Activated CD4-positive, alpha-beta T cell treated with anti-CD3 and anti-CD28 coated beads for 24 hours (primary cell): ENCODE measurements at regions not wholly inside any gene's neighbourhood (a gene's known extent, or its start where the extent isn't known, plus 50 kb on each side); places are given as distances from the start of the nearest gene placed in this dataset.
"Not testable (repeated sequence)": the region's sequence is repeated elsewhere in the genome, so short reads cannot be mapped to it uniquely, and the experiment has no call there.

ENCODE experiments used
- DNase-seq, 2 donors: peaks; one replicate each; pipeline ENCODE4 v3.0.0-alpha.2; 2020; ENCODE audit warnings: low read depth in 2 of 2

DNA sequence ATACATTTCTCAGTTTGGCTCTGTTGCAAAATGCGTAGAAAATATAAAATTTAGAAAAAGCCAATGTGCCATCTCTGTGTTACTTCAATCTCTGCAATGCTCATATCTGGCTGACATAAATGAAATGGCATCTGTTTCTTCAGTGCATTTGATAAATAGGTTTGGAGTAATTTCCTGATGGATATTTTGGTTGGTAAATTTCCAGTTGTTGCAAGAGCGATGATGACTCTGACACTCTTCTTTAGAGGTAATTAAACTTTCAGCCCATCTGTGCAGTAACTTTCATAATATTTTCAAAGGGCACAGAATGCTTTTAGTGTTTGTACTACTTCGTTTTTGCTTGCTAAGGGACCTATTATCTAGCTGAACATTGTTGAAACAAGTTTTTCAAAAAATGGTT lies 1286.4 kb downstream of the PCDH9 start:
- no peak for DNase-seq

DNA sequence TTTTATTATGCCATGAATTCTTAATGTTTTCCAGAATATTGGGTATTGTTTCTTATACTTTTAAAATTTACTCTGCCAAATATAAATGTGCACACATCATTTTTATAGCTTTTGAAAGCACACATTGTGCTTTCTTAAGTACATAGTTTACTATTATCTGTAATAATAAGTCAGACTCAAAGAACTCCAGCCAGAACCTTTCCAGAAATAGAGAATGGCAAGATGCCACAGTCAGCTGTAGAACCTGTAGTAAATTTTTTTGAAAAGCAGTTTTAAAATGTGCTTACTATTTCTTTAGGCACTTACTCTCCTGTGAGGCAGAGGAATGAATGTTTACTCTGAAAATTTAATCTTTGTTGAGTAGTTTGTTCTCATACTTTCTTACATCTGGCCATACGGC lies 1287.1 kb downstream of the PCDH9 start:
- no peak for DNase-seq

DNA sequence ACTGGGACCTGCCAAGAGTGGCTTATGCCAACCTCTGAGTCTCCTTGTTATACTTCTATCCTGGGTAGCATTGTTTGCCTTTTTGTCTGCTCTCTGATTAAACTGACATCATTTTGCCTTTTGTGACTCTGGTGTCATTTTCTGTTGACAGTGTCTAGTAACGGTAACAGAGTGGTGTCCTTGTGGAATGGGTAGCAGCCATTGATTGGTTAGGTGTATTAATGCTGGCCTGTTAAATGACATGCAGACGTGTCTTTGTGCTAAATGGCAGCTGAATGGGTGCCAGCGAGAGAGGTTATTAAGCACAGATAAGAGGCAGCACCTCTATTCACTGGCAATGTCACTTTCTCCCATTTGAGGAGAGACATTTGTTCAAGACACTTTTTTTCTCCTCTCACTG lies 1289.4 kb downstream of the PCDH9 start:
- no peak for DNase-seq

GRCh38 chr13:65937251-65937650 lies 1292.9 kb downstream of the PCDH9 start:
- no peak for DNase-seq

GRCh38 chr13:65936249-65936648 lies 1293.9 kb downstream of the PCDH9 start:
- no peak for DNase-seq

GRCh38 chr13:65932587-65933239 lies 1297.4 kb downstream of the PCDH9 start:
- DNase-seq: no peak

- DNase-seq: no peak
Observed at GRCh38 chr13:65932013-65932412, 1298.1 kb downstream of the PCDH9 start.

- DNase-seq: no peak
Observed at GRCh38 chr13:65929436-65929835, 1300.7 kb downstream of the PCDH9 start.

DNA sequence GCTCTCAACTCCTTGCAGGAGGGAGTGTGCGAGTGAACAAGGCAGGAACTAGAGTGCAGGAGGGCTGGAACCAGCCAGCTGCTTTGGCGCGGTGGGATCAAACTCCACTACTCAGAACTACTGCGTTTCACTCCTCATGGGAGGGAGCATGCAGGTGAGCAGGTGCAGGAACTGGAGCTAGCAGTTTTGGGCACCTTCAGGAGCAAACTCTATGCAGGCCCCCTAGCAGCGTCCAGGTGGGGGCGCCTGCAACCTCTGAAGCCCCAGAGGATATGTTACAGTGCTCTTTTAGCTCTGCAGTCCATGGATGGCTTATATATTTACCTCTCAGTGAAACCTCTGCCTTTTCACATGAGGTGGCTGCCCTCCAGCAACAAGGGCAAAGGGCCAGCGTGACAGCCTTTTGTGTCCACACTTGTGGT lies 1303.4 kb downstream of the PCDH9 start:
- DNase-seq: no peak

- DNase-seq: not testable (repeated sequence)
Observed at GRCh38 chr13:65922846-65923245, 1307.3 kb downstream of the PCDH9 start.

GRCh38 chr13:65921933-65922332 lies 1308.2 kb downstream of the PCDH9 start:
- DNase-seq: no peak

GRCh38 chr13:65917731-65918130 lies 1312.4 kb downstream of the PCDH9 start:
- no peak for DNase-seq

DNA sequence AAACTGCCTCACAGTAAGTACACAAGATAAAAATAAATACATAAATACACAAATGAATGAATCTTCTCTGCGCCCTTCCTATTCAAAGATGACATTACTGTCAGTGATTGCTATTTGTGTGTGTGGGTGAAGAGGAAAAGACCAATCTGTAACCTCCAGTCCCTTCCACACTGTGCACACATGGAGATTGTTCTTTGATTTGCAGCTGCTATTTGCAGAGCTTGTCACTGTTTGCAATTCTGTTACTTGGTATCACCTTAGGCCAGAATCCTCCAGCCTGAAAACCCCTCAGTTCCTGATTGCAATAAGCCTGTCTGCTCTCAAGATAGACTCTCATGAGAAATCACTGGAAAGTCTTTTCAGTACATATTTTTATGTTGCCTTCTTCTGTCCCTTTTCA lies 1314.9 kb downstream of the PCDH9 start:
- no peak for DNase-seq

DNA sequence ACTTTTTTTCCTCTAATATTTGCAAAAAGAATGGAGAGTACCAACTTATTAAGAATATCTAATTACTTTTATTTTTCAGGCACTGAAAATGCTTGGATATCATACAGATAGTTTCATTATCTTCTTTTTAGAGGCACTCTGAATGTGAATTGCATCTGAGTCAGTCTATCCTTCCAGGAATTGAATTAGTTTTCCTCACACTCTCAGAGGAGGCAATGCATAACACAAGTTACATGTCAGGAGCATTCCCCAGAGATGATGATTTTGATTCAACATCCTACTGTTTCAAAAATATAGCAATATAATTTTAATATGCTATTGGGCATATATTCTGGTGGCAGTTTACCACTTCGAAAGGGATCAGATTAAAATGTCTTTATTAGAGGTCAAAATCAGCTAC lies 1315.4 kb downstream of the PCDH9 start:
- DNase-seq: no peak

- no peak for DNase-seq
Observed at GRCh38 chr13:65913173-65913572, 1317.0 kb downstream of the PCDH9 start.

- DNase-seq: no peak
Observed at GRCh38 chr13:65912516-65912915, 1317.6 kb downstream of the PCDH9 start.

GRCh38 chr13:65911546-65912193 lies 1318.5 kb downstream of the PCDH9 start:
- no peak for DNase-seq

GRCh38 chr13:65909501-65909900 lies 1320.6 kb downstream of the PCDH9 start:
- DNase-seq: no peak

- DNase-seq: no peak
Observed at GRCh38 chr13:65907666-65908525, 1322.2 kb downstream of the PCDH9 start.

DNA sequence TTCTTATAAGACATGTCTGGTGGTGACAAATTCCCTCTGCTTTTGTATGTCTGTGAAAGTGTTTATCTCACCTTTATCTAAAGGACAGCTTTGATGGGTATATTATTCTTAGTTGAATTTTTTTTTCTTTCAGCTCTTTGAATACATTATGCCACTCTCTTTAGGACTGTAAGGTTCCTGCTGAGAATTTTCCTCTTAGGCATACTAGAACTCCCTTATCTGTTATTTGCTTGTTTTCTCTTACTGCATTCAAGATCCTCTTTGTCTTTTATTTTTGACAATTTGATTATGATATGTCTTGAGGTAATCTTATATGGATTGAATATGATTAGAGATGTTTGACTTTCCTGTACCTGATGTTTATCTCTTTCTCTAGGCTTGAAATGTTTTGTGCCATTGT lies 1328.4 kb downstream of the PCDH9 start:
- no peak for DNase-seq

- no peak for DNase-seq
Observed at GRCh38 chr13:65894049-65894448, 1336.1 kb downstream of the PCDH9 start.

- DNase-seq: no peak
Observed at GRCh38 chr13:65892859-65893258, 1337.3 kb downstream of the PCDH9 start.

DNA sequence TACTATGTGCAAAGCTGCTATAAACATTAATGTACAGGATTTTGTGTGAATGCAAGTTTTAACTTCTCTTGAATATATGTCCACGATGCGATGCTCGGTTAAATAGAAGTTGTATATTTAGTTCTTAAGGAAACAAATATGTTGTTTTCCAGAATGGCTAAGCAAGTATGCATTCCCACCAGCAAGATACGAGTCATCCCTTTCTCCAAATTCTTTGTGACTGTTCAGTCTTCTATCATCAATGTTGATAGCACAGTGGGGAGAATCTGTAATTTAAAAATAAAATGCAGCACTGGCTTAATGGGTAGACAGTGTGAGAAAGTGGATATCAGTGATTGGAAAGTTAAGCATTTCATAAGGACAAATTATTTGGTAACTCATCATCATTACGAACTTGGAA lies 1340.8 kb downstream of the PCDH9 start:
- no peak for DNase-seq
